HG02763 (cell line): ENCODE measurements at regions not wholly inside any gene's neighbourhood (a gene's known extent, or its start where the extent isn't known, plus 50 kb on each side); places are given as distances from the start of the nearest gene placed in this dataset.

Experiments
- ATAC-seq: cut with Tn5 transposase; IDR thresholded peaks from one replicate; pipeline ENCODE4 v1.9.1; 2021; ENCODE audit warnings: mild to moderate bottlenecking, moderate library complexity; ENCODE audit not compliant: unreplicated experiment

DNA sequence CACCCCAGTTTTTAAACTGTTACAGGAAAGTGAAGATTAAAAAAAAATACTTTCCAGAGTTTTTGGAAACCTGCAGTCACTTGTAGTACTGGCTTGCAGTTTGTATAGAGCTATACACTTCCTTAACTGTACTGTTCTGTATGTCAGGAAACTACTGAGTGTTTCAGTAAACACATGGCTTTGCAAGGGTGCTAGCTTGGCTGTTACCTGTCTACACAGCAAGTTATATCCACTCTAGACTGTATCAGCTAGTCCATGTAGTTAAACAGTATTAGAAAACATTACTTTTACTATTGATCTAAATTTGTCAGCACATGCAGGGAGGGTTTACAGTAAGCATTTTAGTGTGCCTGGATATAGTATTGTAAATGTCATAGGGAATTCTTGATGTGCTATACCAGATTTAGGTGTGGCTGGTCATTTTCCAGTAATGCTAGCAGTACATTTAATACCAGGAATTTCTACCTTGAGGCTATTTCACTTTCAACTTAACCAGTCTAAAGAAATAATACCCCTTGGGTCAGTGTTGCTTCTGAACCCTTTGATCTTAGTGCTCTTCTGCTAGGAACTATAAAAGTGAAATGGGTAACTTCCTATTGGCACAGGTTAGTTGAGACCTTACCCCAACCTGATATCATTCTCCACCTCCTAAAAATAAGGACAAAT, 192.3 kb upstream of the ANKRD50 start:
- ATAC-seq = no peak

DNA sequence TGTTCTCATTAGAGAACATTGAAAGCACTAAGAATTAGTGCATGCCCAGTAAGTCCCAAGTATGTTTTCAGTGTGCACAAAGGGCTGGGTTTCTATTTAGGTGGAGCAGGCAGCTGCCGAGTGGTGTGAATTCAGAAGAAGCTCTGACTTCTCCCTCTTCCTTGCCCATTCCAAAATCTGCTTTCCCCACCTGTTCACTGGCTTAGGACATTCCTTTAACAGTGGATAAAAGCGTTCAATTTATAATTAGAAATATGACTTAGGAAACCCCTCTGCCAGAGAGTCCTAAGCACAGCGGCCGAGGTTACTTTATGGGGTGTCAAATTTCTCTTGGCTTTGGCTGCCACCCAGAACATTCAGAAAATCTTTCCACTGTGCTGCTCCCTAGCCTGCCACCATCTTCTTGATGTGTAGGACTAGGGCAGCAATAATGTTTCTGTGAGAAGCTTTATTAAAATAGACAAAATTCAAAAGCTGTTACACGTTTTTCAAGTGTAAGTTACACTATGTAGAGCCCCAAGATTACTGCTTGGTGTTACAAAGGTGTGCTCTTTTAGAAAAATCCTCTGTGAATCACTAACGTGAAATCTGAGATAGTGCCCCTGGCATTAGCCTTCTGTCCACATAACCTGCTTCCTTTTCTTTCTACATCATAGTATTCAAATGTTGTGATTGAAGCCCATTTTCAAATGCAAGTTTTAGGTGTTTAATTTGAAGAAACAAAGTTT, 191.6 kb upstream of the ANKRD50 start:
- no peak for ATAC-seq

DNA sequence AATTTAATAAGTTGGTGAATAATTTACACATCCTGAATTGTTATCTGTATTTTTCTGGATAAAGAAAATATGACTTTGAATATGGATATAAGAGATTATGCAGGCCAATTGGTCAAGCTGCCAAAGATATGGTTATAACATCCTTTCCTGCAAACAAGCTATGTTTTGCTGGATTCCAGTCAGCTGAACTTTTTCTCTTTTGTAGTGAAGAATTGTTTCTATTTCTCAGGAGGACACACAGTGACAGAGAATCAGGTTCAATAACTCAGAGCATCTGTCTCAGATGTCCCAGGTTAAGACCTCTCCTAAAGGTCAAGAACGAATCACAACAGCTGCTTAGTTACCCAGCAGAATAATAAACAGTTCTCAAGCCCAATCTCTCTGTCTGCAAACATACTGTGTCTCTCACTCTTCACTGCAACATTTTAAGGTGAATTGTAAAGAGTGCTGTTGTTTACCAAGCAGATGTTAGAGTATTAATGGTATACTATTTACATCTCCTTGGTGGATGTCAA, 189.5 kb upstream of the ANKRD50 start:
- no peak for ATAC-seq

DNA sequence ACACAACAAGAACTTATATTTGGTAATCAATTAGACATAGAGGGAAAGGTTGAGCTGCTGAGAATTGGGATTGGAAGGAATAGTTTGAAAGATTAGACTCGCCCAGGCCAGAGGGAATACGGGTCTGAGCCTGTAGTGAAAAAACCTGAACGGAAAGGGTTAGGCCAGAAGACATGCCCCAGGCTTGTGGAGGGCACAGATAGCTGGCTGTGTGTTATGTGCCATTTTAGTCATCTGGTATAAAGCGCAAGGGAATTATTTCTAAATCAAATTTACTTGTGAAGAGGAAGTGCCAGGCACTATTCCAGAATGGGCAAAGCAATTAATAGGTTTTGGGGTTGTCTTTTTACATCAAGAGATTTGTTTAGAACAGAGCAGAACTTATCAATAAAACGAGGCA, 187.5 kb upstream of the ANKRD50 start:
- ATAC-seq = no peak

DNA sequence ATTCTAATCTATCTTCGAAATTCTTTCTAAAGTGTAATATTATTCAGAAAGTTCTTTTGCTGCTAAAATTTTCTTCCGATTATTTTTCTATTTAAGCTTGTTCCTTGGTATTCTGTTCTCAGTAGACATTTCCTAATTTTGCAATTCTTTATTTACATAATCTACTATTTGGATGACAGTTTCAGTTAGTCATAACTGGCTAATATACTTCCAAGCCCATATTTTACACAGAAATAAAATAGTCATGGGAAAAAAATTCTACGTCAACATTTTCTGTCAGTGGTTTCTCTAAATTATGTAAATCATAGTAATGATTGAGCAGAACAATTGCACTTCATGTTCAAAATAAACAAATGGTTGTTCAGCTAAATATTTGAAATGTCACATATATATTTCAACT, 178.0 kb upstream of the ANKRD50 start:
- ATAC-seq = no peak

DNA sequence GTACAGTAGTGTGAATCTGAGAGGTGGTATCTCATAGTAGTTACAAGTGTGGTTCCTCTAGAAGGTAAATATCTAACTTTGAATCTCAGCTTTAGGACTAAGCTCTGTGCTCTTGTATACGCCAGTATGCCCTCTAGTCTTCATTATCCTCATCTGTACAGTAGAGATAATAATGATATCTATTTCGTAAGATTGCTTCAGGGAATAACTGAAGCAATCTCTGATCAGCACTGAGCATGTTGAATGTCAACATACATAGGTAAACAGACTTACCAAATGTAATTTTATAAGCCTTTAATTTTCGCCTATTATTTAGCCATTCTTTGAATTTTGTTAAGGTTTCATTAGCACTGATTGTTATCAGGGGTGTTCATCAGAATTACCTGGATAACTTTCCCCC, 175.2 kb upstream of the ANKRD50 start:
- ATAC-seq = no peak

DNA sequence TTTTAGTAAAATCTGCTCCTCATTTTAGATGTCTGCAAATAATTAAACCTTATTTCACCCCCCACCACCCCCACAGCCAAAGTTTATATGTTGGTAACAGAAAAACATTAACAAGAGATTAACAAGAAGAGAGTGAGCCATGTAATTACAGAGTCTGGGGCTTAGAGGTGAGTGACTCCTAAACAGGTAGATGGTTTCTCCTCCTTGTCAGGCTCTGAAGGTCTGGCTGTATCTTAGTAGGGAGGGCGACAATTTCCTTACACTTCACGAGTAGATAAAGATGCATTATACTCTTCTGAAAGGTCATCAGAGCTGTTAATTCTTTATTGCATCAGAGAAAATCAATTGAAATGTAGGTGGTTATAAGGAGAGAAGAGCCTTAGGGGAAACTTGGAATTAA, 171.8 kb upstream of the ANKRD50 start:
- no peak for ATAC-seq

DNA sequence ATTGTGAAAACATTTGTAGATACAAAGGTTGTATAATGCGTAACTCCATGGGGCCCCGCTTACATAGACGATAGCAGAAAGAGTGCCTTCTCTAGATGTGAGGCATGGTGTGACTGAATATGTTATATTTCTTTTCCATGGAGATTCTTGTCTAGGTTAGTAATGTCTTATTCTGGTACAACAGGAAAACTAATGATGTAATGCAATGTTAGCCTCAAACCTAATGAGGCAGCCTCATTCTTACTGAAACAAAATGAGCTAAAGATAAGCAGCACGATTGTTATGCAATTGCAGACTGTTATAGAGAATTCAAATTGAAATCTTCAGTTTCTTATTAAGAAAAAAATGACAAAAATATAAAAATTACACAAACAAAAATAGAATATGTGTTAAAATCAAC, 171.1 kb upstream of the ANKRD50 start:
- ATAC-seq = no peak

DNA sequence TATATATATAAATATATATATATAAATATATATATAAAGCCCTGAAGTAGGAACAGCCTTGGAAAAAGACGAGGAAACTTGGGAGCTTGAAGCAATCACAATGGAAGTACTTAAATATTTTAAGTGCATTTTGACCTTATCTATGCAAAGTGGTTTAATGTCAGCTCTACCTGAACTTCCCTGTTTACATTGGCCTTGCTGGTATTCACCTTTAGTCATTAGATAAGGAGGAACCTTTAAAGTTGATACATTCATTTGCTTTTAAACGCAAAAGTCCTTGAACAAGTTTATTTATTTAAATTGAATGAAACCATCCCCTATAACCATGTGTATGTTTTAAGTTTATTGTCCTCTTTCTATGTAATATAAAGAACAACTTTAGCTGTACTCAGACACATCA, 166.7 kb upstream of the ANKRD50 start:
- ATAC-seq = no peak

DNA sequence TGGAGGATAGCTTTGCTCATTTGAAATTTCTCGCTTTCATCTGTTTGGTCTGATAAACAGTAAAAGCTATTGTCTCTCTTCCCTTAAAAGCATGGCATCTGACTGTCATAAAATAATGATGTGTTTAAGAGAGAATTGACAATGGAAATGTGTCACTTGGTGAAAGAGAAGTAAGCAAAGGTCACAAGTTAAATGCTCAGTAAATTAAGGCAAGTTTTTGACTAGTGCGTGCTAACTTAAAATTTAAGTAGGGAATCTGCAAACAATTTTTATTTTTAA, 161.6 kb upstream of the ANKRD50 start:
- ATAC-seq = no peak

DNA sequence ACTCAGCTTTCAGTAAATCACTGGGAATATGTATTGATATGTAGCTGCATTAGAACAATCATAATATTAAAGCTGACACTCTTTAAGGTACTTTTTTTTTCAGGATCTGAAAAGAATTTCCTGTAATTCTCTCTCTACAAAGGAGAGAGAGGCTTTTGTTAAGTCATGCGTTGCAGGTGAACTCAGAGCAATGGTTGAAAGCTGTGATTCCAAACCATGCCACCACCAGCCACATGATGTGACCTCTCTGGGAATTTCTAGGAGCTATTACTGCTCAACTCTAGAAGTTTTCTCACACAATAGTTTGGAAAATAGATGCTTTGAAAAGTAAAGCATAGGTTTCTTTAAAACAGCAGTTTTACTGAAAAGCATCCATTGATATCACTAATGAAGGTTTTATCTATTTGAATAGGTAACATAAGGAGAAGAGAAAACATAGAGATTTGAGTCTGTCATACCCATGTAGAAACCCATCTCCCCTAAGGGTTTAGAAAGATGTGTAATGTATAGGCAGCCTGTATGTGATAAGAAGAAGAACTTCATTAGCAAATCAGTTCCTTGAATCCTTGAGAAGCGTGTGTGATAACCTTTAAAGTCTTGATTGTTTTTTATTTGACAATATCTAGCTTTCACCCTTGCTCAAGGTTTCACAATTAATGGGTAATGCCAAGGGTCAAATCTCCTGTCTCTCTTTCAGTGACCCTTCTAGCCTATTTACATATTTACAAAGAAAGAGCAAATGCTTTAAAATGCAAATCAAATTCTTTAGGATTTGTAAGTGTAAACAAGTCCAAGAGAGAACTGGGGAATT, 161.0 kb upstream of the ANKRD50 start:
- ATAC-seq = no peak

DNA sequence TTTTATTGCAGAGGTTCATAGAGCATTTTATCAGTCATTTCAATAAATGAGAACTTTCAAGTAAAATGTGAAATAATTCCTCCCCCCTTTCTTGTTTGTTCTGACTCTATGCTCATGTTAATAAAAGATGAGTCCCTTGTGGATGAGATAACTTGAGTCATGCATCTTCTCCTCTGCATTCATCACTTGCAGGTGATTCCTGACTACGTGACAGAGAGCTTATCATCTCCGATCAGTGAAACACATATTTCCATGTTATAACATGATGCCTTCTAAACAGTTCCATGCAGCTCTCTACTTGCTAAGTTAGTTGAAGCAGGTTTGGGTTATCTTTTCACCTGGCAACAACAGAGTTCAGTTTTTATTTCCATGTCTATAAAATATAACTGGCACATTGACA, 160.1 kb upstream of the ANKRD50 start:
- ATAC-seq = no peak

DNA sequence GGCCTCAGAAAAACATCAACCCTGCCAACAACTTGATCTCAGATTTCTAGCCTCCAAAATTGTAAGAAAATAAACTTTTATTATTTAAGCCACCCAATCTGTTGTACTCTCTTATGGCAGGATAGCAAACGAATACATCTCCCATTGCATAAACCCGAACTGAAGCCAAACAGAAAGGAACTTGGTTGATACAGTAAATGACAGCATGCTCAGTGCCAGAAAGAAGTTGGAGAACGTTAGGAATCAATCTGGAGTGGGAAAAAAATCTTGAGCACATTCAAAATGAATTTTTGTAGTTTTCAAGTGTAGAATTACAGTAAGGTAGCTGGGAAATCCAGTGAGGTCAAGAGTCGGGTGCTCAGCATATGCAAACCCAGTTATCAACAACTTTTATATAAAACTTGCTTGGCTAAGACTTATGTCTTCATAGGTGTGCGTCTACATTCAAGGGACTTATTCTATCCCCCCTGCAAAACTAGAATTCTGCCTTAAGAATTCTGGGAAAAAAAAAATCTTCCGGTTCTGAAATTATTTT, 157.5 kb upstream of the ANKRD50 start:
- ATAC-seq = no peak

DNA sequence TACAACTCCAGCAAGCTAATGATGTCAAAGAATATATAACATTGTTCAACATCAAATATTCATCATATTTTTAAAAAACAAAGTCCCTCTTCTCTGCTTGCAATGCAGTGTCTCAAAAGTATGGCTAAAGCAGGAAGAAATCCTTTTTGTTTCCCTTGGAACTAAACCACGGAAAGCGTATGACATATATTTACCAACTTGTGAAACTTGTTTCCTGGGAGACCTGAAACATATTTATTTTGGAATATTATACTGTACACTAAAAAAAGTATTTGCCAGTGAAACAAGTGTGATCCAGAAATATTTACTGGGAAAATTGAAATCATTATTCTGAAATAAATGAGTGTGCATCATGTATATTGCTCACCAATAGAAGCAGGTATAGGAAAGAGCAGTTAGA, 156.0 kb upstream of the ANKRD50 start:
- ATAC-seq = no peak

DNA sequence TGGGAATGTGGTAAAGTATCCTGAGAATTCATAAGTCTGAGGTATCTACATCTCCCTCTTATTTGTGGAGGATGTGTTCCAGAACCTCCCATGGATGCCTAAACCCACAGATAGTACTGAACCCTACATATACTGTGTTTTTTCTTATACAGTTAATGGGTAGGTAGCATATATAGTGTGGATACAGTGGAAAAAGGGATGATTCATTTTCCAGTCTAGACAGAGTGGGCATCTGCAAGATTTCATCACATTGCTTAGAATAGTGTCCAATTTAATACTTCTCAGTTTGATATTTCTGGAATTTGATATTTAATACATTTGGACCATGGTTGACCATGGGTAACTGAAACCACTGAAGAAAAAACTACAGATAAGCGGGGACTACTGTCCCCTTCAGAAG, 155.0 kb upstream of the ANKRD50 start:
- no peak for ATAC-seq

DNA sequence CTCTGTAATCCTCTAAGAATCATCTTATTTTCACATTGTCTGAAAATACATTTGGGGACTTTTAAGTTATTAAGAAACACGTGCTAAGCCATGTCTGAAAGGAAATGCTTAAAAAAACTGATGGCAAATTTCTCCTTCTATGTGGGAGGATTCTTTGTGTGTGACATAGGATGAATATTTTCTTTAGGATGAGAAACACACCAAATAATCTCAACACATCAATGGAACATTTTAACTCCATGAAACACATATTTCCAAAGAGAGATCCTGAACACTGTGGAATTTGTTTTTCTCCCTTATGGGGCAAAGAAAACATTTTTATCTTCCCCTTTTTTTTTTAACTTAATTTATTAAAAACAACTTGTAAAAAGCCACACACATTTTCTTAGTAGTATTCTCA, 153.8 kb upstream of the ANKRD50 start:
- ATAC-seq = no peak

DNA sequence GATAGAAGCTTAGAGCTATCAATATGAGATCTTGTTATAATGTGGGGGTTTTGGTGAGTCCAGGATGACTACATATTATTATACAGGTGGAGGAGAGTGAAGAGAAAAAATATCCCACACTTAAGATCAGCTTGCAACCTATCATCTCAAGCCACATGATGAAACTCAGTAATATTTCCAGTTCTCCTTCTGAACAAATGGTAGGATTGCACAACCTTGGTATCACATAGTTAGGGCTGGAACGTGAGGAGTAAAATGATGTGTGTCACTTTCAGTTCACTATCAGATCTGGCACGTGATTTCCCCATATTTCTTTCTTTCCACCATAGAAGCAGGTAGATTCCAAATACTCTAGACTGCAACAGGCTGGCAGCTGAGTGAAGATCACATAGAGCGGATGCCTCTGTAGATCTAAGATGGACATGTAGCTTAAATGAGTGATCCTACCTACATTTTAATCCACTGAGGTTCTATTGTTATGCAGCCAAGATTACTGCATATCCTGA, 150.6 kb upstream of the ANKRD50 start:
- ATAC-seq = no peak

DNA sequence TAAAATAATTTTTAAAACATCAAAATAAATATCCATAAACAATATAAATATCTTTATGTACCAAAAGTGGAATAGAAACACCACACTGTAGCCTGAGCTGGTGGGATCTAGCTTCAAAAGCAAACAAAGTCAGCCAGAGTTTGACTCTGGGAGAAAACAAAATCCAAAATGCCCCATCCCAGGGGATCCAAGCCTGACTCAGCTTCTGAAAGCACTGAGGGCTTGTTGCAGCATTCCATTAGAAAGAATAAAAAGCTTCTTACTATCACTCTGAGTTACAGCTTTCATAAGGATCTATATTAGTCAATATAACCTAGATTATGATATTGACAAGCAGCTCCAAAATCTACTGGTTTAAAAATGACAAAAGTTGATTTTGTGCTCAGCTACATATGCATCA, 149.7 kb upstream of the ANKRD50 start:
- ATAC-seq = no peak

DNA sequence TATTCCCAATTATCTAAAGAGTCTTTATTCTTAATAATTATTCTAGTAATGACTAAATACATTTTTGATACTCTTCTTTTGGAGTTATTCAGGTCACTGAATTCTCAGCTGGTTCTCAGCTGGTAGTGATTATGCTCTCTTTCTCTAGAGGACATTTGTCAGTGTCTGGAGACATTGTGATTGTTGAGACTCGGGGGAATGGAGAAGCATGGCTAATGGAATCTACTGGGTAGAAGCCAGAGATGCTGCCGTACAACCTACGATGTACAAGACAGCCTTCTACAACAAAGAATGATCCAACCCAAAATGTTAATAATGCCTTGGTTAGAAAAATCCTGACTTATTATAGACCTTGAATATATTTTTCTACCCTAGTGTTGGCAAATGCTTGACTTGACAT, 149.2 kb upstream of the ANKRD50 start:
- ATAC-seq = no peak

DNA sequence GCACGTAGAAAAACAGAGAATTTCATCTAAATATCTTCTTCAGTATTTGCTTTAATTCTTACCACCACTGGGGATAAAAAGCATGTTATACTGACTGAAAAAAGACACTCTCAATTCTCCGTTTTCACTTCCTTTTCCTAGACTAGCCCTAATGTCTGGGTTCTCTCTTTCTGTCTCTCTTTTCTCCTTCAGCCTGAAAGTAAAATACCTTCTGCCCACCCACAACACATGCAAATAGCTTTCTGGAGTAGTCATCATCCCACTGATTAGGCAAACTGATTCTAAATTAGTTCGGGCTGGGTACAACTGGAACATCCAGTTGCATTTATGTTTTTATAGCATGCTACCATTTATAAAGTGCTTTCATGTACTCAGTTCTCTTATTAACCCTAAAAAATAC, 142.4 kb upstream of the ANKRD50 start:
- ATAC-seq = peak; percentile 47

DNA sequence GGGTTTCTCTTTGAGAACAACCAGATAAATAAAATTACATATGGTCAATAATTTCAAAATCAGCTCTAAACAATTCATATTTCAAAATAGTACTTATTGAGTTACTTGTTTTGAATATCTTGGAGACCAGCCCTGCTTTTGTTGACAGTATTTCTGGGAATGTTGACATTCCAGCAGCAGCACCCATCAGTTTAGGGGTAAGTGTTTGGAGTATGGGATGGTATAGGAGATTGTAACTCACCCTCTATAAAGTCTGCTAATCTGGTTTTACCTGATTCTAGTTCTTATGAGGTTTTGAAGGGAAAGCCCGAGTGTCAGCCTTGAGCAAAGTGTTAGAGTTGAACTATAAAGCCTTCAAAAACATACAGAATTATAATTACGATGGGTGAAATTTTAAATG, 139.2 kb upstream of the ANKRD50 start:
- no peak for ATAC-seq

DNA sequence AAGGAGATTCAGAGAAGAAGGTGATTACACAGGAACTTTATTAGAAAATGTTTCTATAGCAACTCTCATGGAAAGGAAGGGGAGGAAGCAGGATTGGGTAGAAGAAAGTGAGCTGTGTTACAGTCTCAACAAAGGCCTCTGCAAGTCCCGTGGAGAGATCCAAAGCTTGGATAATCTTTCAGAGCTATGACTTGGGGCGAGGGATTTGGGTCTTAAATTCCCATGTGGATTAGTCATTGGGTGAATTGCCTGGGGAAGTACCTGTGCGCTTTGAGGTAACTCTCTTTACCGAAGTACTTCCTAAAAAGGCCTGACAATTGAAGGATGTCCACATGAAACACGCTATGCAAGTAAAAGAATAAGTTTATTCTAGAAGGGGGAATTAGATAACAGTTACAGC, 133.8 kb upstream of the ANKRD50 start:
- no peak for ATAC-seq
